SK-N-SH (cell line): ENCODE measurements at regions not wholly inside any gene's neighbourhood (a gene's known extent, or its start where the extent isn't known, plus 50 kb on each side); places are given as distances from the start of the nearest gene placed in this dataset.

ENCODE experiments used
- CHD2 ChIP-seq: fragments of 150-350 bp; IDR thresholded peaks from 2 replicates; pipeline ENCODE4 v1.6.1; 2018; ENCODE audit warnings: low read length; ENCODE audit not compliant: partially characterized antibody
- EZH2phosphoT487 ChIP-seq: fragments of 200-600 bp; sonication (generic); IDR thresholded peaks from 2 replicates; pipeline ENCODE4 v1.6.1; 2017; ENCODE audit warnings: low read depth, mixed run types, mild to moderate bottlenecking, antibody characterized with exemption, moderate library complexity, borderline replicate concordance
- RAD21 ChIP-seq: IDR thresholded peaks from 2 replicates; pipeline ENCODE4 v1.6.1; 2012; ENCODE audit warnings: mild to moderate bottlenecking, low read length
- RCOR1 ChIP-seq: fragments of 150-350 bp; IDR thresholded peaks from 2 replicates; pipeline ENCODE4 v1.6.1; 2017; ENCODE audit warnings: antibody characterized with exemption, low read length
- TCF12 ChIP-seq: IDR thresholded peaks from 2 replicates; pipeline ENCODE4 v1.4.0; 2012
- TF ChIP-seq, protein P1 (sequence below): fragments of 200-600 bp; sonication (generic); IDR thresholded peaks from 2 replicates; pipeline ENCODE4 v1.6.1; 2017; ENCODE audit warnings: antibody characterized with exemption, mild to moderate bottlenecking, moderate library complexity
- TF ChIP-seq, protein P2 (sequence below): IDR thresholded peaks from 2 replicates; pipeline ENCODE4 v1.4.0; 2012; ENCODE audit warnings: low read depth, borderline replicate concordance
- TF ChIP-seq, protein P3 (sequence below): IDR thresholded peaks from 2 replicates; pipeline ENCODE4; 2012
- TF ChIP-seq, protein P4 (sequence below): IDR thresholded peaks from 2 replicates; pipeline ENCODE4 v1.4.0; 2012; ENCODE audit warnings: low read depth

- TF ChIP-seq, protein P1, sequence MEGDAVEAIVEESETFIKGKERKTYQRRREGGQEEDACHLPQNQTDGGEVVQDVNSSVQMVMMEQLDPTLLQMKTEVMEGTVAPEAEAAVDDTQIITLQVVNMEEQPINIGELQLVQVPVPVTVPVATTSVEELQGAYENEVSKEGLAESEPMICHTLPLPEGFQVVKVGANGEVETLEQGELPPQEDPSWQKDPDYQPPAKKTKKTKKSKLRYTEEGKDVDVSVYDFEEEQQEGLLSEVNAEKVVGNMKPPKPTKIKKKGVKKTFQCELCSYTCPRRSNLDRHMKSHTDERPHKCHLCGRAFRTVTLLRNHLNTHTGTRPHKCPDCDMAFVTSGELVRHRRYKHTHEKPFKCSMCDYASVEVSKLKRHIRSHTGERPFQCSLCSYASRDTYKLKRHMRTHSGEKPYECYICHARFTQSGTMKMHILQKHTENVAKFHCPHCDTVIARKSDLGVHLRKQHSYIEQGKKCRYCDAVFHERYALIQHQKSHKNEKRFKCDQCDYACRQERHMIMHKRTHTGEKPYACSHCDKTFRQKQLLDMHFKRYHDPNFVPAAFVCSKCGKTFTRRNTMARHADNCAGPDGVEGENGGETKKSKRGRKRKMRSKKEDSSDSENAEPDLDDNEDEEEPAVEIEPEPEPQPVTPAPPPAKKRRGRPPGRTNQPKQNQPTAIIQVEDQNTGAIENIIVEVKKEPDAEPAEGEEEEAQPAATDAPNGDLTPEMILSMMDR = no peak
- TF ChIP-seq, protein P2, sequence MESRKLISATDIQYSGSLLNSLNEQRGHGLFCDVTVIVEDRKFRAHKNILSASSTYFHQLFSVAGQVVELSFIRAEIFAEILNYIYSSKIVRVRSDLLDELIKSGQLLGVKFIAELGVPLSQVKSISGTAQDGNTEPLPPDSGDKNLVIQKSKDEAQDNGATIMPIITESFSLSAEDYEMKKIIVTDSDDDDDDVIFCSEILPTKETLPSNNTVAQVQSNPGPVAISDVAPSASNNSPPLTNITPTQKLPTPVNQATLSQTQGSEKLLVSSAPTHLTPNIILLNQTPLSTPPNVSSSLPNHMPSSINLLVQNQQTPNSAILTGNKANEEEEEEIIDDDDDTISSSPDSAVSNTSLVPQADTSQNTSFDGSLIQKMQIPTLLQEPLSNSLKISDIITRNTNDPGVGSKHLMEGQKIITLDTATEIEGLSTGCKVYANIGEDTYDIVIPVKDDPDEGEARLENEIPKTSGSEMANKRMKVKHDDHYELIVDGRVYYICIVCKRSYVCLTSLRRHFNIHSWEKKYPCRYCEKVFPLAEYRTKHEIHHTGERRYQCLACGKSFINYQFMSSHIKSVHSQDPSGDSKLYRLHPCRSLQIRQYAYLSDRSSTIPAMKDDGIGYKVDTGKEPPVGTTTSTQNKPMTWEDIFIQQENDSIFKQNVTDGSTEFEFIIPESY = no peak
- TF ChIP-seq RCOR1 (no peak), RAD21 (no peak), EZH2phosphoT487 (no peak), TCF12 (no peak), CHD2 (no peak)
- TF ChIP-seq, protein P3, sequence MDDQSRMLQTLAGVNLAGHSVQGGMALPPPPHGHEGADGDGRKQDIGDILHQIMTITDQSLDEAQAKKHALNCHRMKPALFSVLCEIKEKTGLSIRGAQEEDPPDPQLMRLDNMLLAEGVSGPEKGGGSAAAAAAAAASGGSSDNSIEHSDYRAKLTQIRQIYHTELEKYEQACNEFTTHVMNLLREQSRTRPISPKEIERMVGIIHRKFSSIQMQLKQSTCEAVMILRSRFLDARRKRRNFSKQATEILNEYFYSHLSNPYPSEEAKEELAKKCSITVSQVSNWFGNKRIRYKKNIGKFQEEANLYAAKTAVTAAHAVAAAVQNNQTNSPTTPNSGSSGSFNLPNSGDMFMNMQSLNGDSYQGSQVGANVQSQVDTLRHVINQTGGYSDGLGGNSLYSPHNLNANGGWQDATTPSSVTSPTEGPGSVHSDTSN = no peak
- TF ChIP-seq, protein P4, sequence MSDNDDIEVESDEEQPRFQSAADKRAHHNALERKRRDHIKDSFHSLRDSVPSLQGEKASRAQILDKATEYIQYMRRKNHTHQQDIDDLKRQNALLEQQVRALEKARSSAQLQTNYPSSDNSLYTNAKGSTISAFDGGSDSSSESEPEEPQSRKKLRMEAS = no peak
Observed at GRCh38 chr2:8488001-8488738, 193.7 kb upstream of the ID2 start.
